GM12878 (cell line): ENCODE measurements at regions not wholly inside any gene's neighbourhood (a gene's known extent, or its start where the extent isn't known, plus 50 kb on each side); places are given as distances from the start of the nearest gene placed in this dataset.

Experiments
- ATAC-seq: fragments of 200-7000 bp; cut with Tn5 transposase; 3 replicates; pipeline ENCODE4 v1.9.1; 2020; ENCODE audit warnings: mild to moderate bottlenecking, moderate library complexity
- BruUV-seq: library from RNA; stranded (reverse); fragments of 400-500 nt; replicated peaks from 2 replicates; lab custom pipeline; 2021; lab: Mats Ljungman, UMichigan
- CTCF ChIA-PET: fragments of 300-600 bp; sonication (Branson Sonifier 250); formaldehyde crosslinking; extraction: SDS; loops from one replicate; lab custom pipeline; 2021; ENCODE audit warnings: inconsistent platforms; lab: Yijun Ruan, JAX
- POLR2A ChIA-PET: fragments of 350-600 bp; formaldehyde crosslinking; extraction: SDS; loops from one replicate; lab custom pipeline; 2021; ENCODE audit warnings: inconsistent platforms; lab: Charles Lee
- RAD21 ChIA-PET: fragments of 300-600 bp; sonication (Branson Sonifier 250); formaldehyde crosslinking; loops from one replicate; lab custom pipeline; 2023; ENCODE audit warnings: antibody characterized with exemption; ENCODE audit not compliant: unreplicated experiment; lab: Charles Lee
- SMC1A ChIA-PET: fragments of 300-600 bp; sonication (Branson Sonifier 250); formaldehyde crosslinking; loops from one replicate; lab custom pipeline; 2023; ENCODE audit not compliant: unreplicated experiment, uncharacterized antibody; lab: Charles Lee
- DNase-seq: peaks from one replicate; pipeline ENCODE4 v3.0.0-alpha.2; 2011; ENCODE audit warnings: low read depth, low spot score
- FAIRE-seq: peaks from 3 replicates; lab custom pipeline; 2011; peaks lifted over from hg19 to GRCh38; lab: Jason Lieb, UNC
- H2AFZ ChIP-seq: 2 replicates; pipeline ENCODE4 v1.6.0; 2011; ENCODE audit warnings: low read depth, low read length, control low read depth; ENCODE audit not compliant: control insufficient read depth
- H3K27ac ChIP-seq: 2 replicates; pipeline ENCODE4 v1.5.1; 2011; ENCODE audit warnings: control low read depth; ENCODE audit not compliant: control insufficient read depth, insufficient read depth
- H3K27me3 ChIP-seq, 2 experiments: replicated peaks in 1 of 2; 2 replicates each; pipeline versions ENCODE4 v1.6.0 to v1.6.1; 2011; ENCODE audit warnings: low read length in 1 of 2; ENCODE audit not compliant: control insufficient read depth in 2 of 2, insufficient read depth in 2 of 2
- H3K36me3 ChIP-seq, 2 experiments: 2 replicates each; pipeline ENCODE4 v1.5.1; 2011; ENCODE audit warnings: low read length in 1 of 2; ENCODE audit not compliant: control insufficient read depth in 2 of 2, insufficient read depth in 2 of 2
- H3K4me1 ChIP-seq: 2 replicates; pipeline ENCODE4 v1.6.1; 2011; ENCODE audit warnings: mild to moderate bottlenecking, low read length, moderate library complexity, mixed read lengths; ENCODE audit not compliant: control insufficient read depth, insufficient read depth
- H3K4me2 ChIP-seq: 2 replicates; pipeline ENCODE4 v1.6.0; 2011; ENCODE audit warnings: control low read depth; ENCODE audit not compliant: control insufficient read depth, insufficient read depth
- H3K4me3 ChIP-seq: fragments of 200-600 bp; sonication (generic); 2 replicates; pipeline ENCODE4 v1.5.1; 2016
- H3K79me2 ChIP-seq: 2 replicates; pipeline ENCODE4 v1.6.0; 2011; ENCODE audit warnings: low read length; ENCODE audit not compliant: control insufficient read depth, insufficient read depth
- H3K9ac ChIP-seq: 2 replicates; pipeline ENCODE4 v1.8.0; 2011; ENCODE audit warnings: low read length, control low read depth, mixed read lengths; ENCODE audit not compliant: control insufficient read depth, insufficient read depth
- H3K9me3 ChIP-seq: replicated peaks from 3 replicates; pipeline ENCODE4 v1.5.1; 2011; ENCODE audit warnings: mild to moderate bottlenecking, low read length; ENCODE audit not compliant: control insufficient read depth, insufficient read depth
- H4K20me1 ChIP-seq: 2 replicates; pipeline ENCODE4 v1.6.0; 2011; ENCODE audit not compliant: control insufficient read depth, insufficient read depth
- ATF7 ChIP-seq: fragments of 450-650 bp; IDR thresholded peaks from 2 replicates; pipeline ENCODE4 v1.6.1; 2016; ENCODE audit warnings: low read depth, mild to moderate bottlenecking
- GATAD2B ChIP-seq: fragments of 450-650 bp; conservative IDR thresholded peaks from 2 replicates; pipeline ENCODE4 v1.6.1; 2017; ENCODE audit warnings: low read depth, mild to moderate bottlenecking, moderate library complexity
- NFXL1 ChIP-seq: fragments of 450-650 bp; IDR thresholded peaks from 2 replicates; pipeline ENCODE4 v1.6.1; 2017; ENCODE audit warnings: antibody characterized with exemption, mild to moderate bottlenecking, borderline replicate concordance
- NRF1 ChIP-seq: conservative IDR thresholded peaks from 2 replicates; pipeline ENCODE4 v1.6.1; 2011; ENCODE audit warnings: mild to moderate bottlenecking, low read depth, low read length, improper control_type of control experiment
- POLR2A ChIP-seq: IDR thresholded peaks from 2 replicates; pipeline ENCODE4 v1.6.1; 2011; ENCODE audit warnings: low read depth, mild to moderate bottlenecking, low read length
- WGBS: methylation state at CpG from one replicate; pipeline ENCODE4 v1.1.6; 2016; ENCODE audit warnings: low lambda C conversion rate; ENCODE audit not compliant: insufficient replicate concordance, insufficient coverage; ENCODE audit errors: missing lambda C conversion rate; 5-methylcytosine and 5-hydroxymethylcytosine counted together
- in situ Hi-C: fragments of 300-500 bp; cut with MboI; formaldehyde crosslinking; loops from 9 replicates; pipeline ENCODE4 v1.14.3; 2018; ENCODE audit warnings: mixed read lengths
- intact Hi-C: fragments of 100-400 bp; cut with micrococcal nuclease; formaldehyde crosslinking; loops from one replicate; pipeline ENCODE4 v1.14.2; 2022; ENCODE audit not compliant: unreplicated experiment
- TF ChIP-seq, protein P1 (sequence below): IDR thresholded peaks from 2 replicates; pipeline ENCODE4 v1.6.1; 2012; ENCODE audit warnings: low read depth, low read length, improper control_type of control experiment
- TF ChIP-seq, protein P2 (sequence below): fragments of 450-650 bp; IDR thresholded peaks from 2 replicates; pipeline ENCODE4 v1.6.1; 2017; ENCODE audit warnings: mild to moderate bottlenecking, moderate library complexity
- TF ChIP-seq, protein P3 (sequence below): IDR thresholded peaks from 2 replicates; pipeline ENCODE4 v1.6.1; 2012; ENCODE audit warnings: low read depth, low read length, improper control_type of control experiment

DNA sequence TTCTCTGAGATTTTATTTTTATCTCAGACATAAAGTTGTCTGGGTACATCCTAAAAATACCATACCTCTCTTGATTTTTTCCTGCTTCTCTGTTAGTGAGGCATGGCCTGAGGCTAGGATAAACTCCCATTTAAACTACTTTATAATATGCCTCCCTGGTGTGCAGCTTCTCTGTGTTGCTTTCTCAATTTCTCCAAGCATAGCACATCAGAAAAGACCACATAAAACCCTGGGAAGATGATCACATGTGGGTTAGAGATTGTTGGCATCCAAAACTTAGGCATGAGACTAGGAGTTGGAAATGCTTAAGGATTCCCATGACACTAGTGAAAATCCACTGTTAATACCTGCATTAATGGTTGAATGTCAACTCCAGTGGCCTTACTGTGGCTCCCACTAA lies 254.6 kb downstream of the RND3 start:
- POLR2A ChIA-PET = no interaction called here
- SMC1A ChIA-PET = no interaction called here
- intact Hi-C loops = no loop called here
- Histone ChIP-seq H2AFZ (no peak overlapping the region), H3K27ac (no peak overlapping the region), H3K4me1 (no peaks in the 10 kb centered on the region), H3K4me3 (no peak overlapping the region), H3K9me3 (no peaks in the 10 kb centered on the region), H3K36me3 (no peaks in the 10 kb centered on the region), H4K20me1 (no peaks in the 10 kb centered on the region), H3K4me2 (no peak overlapping the region), H3K27me3 (no peaks in the 10 kb centered on the region), H3K79me2 (no peaks in the 10 kb centered on the region), H3K9ac (no peak overlapping the region)
- CTCF ChIA-PET = no interaction called here
- no TSS peak for BruUV-seq
- FAIRE-seq (no peak), ATAC-seq (no peak), DNase-seq (no peak)
- TF ChIP-seq, protein P1, sequence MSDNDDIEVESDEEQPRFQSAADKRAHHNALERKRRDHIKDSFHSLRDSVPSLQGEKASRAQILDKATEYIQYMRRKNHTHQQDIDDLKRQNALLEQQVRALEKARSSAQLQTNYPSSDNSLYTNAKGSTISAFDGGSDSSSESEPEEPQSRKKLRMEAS = no peak
- RAD21 ChIA-PET = no interaction called here
- in situ Hi-C loops = no loop called here

DNA sequence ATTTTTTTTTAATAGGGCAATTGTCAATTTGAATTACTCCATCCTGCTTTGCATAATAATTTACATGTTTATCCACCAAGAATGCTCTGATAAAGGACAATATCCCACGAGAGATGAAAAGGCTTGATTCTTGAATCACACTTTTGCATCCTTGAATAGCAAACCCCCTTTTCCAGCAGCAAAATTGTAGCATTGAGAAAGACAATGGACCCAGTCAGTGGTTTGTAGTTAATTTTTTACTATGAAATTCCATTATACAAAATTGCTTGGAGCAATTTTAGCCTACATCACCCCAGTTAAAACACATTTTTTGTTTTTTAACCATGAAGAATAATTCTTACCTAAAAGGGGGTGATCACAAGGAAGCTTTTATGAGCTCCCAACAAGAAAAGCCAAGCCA lies 255.1 kb downstream of the RND3 start:
- Histone ChIP-seq H3K79me2 (no peaks in the 10 kb centered on the region), H3K4me2 (no peak overlapping the region), H4K20me1 (no peaks in the 10 kb centered on the region), H3K9ac (no peak overlapping the region), H3K9me3 (no peaks in the 10 kb centered on the region), H3K4me1 (no peaks in the 10 kb centered on the region), H3K27ac (no peak overlapping the region), H3K36me3 (no peaks in the 10 kb centered on the region), H2AFZ (no peak overlapping the region)
- WGBS = 0% methylated on average over 1 of the region's 1 CpG
- ChIA-PET RAD21 (no interaction called here), CTCF (no interaction called here), POLR2A (no interaction called here)
- in situ Hi-C loops (no loop called here), intact Hi-C loops (no loop called here)
- no TSS peak for BruUV-seq
- no peak for FAIRE-seq
- TF ChIP-seq, protein P2, sequence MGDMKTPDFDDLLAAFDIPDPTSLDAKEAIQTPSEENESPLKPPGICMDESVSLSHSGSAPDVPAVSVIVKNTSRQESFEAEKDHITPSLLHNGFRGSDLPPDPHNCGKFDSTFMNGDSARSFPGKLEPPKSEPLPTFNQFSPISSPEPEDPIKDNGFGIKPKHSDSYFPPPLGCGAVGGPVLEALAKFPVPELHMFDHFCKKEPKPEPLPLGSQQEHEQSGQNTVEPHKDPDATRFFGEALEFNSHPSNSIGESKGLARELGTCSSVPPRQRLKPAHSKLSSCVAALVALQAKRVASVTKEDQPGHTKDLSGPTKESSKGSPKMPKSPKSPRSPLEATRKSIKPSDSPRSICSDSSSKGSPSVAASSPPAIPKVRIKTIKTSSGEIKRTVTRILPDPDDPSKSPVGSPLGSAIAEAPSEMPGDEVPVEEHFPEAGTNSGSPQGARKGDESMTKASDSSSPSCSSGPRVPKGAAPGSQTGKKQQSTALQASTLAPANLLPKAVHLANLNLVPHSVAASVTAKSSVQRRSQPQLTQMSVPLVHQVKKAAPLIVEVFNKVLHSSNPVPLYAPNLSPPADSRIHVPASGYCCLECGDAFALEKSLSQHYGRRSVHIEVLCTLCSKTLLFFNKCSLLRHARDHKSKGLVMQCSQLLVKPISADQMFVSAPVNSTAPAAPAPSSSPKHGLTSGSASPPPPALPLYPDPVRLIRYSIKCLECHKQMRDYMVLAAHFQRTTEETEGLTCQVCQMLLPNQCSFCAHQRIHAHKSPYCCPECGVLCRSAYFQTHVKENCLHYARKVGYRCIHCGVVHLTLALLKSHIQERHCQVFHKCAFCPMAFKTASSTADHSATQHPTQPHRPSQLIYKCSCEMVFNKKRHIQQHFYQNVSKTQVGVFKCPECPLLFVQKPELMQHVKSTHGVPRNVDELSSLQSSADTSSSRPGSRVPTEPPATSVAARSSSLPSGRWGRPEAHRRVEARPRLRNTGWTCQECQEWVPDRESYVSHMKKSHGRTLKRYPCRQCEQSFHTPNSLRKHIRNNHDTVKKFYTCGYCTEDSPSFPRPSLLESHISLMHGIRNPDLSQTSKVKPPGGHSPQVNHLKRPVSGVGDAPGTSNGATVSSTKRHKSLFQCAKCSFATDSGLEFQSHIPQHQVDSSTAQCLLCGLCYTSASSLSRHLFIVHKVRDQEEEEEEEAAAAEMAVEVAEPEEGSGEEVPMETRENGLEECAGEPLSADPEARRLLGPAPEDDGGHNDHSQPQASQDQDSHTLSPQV = no peak
- TF ChIP-seq POLR2A = no peak
- no peak for TF ChIP-seq NRF1
- no peak for TF ChIP-seq NFXL1
- no peak for TF ChIP-seq GATAD2B
- TF ChIP-seq, protein P3, sequence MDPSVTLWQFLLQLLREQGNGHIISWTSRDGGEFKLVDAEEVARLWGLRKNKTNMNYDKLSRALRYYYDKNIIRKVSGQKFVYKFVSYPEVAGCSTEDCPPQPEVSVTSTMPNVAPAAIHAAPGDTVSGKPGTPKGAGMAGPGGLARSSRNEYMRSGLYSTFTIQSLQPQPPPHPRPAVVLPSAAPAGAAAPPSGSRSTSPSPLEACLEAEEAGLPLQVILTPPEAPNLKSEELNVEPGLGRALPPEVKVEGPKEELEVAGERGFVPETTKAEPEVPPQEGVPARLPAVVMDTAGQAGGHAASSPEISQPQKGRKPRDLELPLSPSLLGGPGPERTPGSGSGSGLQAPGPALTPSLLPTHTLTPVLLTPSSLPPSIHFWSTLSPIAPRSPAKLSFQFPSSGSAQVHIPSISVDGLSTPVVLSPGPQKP = no peak
- TF ChIP-seq ATF7 = no peak
- TF ChIP-seq, all 136 proteins: peak for 0
- no peak overlapping the region for H3K4me3 ChIP-seq
- SMC1A ChIA-PET = no interaction called here
- no peak for DNase-seq
- no peak for ATAC-seq
- H3K27me3 ChIP-seq = no peaks in the 10 kb centered on the region
